ENCODE measurements at regions not wholly inside any gene's neighbourhood (a gene's known extent, or its start where the extent isn't known, plus 50 kb on each side); places are given as distances from the start of the nearest gene placed in this dataset.
A peak's percentile ranks its signal among the peaks of the same experiment; 100 is the strongest.

GRCh38 chr11:42251984-42252383 lies 792.5 kb upstream of the LRRC4C start:
- peak; percentile 7 for DNase-seq (ENCODE audit: low read depth, low spot score)
- Histone ChIP-seq H4K20me1 (replicated peaks; ENCODE audit: control insufficient read depth, extremely low read depth, insufficient read depth, low read length) (no peaks in the 10 kb centered on the region), H3K27me3 (ENCODE audit: control insufficient read depth in 2 of 2, insufficient read depth in 2 of 2, low read length in 2 of 2) (no peaks in the 10 kb centered on the region), H3K27ac (ENCODE audit: insufficient read depth, low read depth, low read length) (no peak overlapping the region), H2AFZ (ENCODE audit: low read depth, low read length) (no peak overlapping the region), H3K4me3 (replicated peaks in 1 of 3; ENCODE audit: insufficient read depth in 1 of 3, low read depth in 1 of 3, low read length in 3 of 3) (no peak overlapping the region), H3K9me3 (replicated peaks; ENCODE audit: control insufficient read depth, insufficient read depth, low read length) (no peaks in the 10 kb centered on the region), H3K9ac (replicated peaks; ENCODE audit: extremely low read depth, insufficient read depth, low read length) (no peak overlapping the region), H3K36me3 (ENCODE audit: control insufficient read depth in 2 of 2, extremely low read depth in 1 of 2, insufficient read depth in 2 of 2, low read length in 2 of 2) (no peaks in the 10 kb centered on the region), H3K79me2 (ENCODE audit: control insufficient read depth, insufficient read depth, low read length) (no peaks in the 10 kb centered on the region), H3K9me1 (replicated peaks; ENCODE audit: control insufficient read depth, extremely low read depth, insufficient read depth, low read length) (no peaks in the 10 kb centered on the region), H3K4me1 (ENCODE audit: control insufficient read depth, extremely low read depth, insufficient read depth, low read length) (peaks cover 10% of the 10 kb centered on the region), H3K4me2 (ENCODE audit: insufficient read depth, low read length) (no peak overlapping the region)
- intact Hi-C loops (cut with micrococcal nuclease): no loop called here
- ChIA-PET POLR2A (no interaction called here), CTCF (no interaction called here)
- FAIRE-seq: no peak
- TF ChIP-seq EZH2 (IDR thresholded peaks at IDR 0.05; ENCODE audit: borderline replicate concordance, low read depth, low read length, severe bottlenecking) (no peak), JUN (IDR thresholded peaks at IDR 0.05; ENCODE audit: borderline replicate concordance, insufficient read depth, insufficient read length, low read depth) (no peak), POLR2AphosphoS5 (IDR thresholded peaks at IDR 0.05; ENCODE audit: insufficient read depth, low read depth, low read length) (no peak), POLR2A (IDR thresholded peaks at IDR 0.05; ENCODE audit: low read depth, low read length) (no peak), CTCF (IDR thresholded peaks at IDR 0.05; ENCODE audit: extremely low read depth in 1 of 2, insufficient read depth in 1 of 2, low read depth in 1 of 2, low read length in 2 of 2) (no peak), MYC (IDR thresholded peaks at IDR 0.05; ENCODE audit: low read depth, low read length) (no peak), FOS (IDR thresholded peaks at IDR 0.05; ENCODE audit: borderline replicate concordance, insufficient read depth, low read length) (no peak), MAX (IDR thresholded peaks at IDR 0.05; ENCODE audit: insufficient read depth, insufficient read length) (no peak), GATA2 (IDR thresholded peaks at IDR 0.05; ENCODE audit: insufficient read depth, insufficient read length, low read depth, low read length) (no peak)
- no TSS peak for BruUV-seq (replicated peaks)
- dilution Hi-C loops (cut with MboI; ENCODE audit: extremely low pct_ligation_motif_present, low sequenced_read_pairs): no loop called here

Data from endothelial cell of umbilical vein (primary cell).